ENCODE measurements at regions not wholly inside any gene's neighbourhood (a gene's known extent, or its start where the extent isn't known, plus 50 kb on each side); places are given as distances from the start of the nearest gene placed in this dataset.

- no peak for TF ChIP-seq CTCF (conservative IDR thresholded peaks at IDR 0.05; ENCODE audit: low read length)
- no peak for TF ChIP-seq EZH2phosphoT487 (IDR thresholded peaks at IDR 0.05; ENCODE audit: borderline replicate concordance, low read depth, low read length)
These were observed 152.8 kb upstream of the ZNF519 start for GRCh38 chr18:14285053-14285452.
